Activated naive CD4-positive, alpha-beta T cell treated with anti-CD3 and anti-CD28 coated beads, Interleukin-2, amount 50 U/mL, for 24 hours (primary cell): ENCODE measurements at regions not wholly inside any gene's neighbourhood (a gene's known extent, or its start where the extent isn't known, plus 50 kb on each side); places are given as distances from the start of the nearest gene placed in this dataset.
"Not testable (repeated sequence)": the region's sequence is repeated elsewhere in the genome, so short reads cannot be mapped to it uniquely, and the experiment has no call there.

Source experiments
- H3K27ac Mint-ChIP-seq: one replicate; pipeline ENCODE4 v1.8.0; 2021; ENCODE audit warnings: mild to moderate bottlenecking, mixed read lengths
- H3K27me3 Mint-ChIP-seq: one replicate; pipeline ENCODE4 v1.8.0; 2021; ENCODE audit warnings: mixed read lengths
- H3K36me3 Mint-ChIP-seq: one replicate; pipeline ENCODE4 v1.8.0; 2021; ENCODE audit warnings: mixed read lengths
- H3K4me1 Mint-ChIP-seq: one replicate; pipeline ENCODE4 v1.8.0; 2021; ENCODE audit warnings: mixed read lengths
- H3K4me3 Mint-ChIP-seq: one replicate; pipeline ENCODE4 v1.8.0; 2021; ENCODE audit warnings: mild to moderate bottlenecking, mixed read lengths
- H3K9me3 Mint-ChIP-seq: one replicate; pipeline ENCODE4 v1.8.0; 2021; ENCODE audit warnings: mixed read lengths

DNA sequence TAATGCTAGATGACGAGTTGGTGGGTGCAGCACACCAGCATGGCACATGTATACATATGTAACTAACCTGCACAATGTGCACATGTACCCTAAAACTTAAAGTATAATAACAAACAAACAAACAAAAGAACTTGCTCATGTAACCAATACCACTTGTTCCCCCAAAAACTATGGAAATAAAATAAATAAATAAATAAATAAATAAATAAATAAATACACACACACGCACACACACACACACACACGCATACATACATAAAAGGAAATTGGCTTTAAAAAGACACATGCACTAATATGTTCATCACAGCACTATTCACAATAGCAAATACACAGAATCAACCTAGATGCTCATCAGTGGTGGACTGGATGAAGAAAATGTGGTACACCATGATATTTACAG, 394.0 kb upstream of the SLC10A2 start:
- not testable (repeated sequence) for H3K27me3 Mint-ChIP-seq, H3K36me3 Mint-ChIP-seq, H3K4me3 Mint-ChIP-seq, H3K27ac Mint-ChIP-seq, H3K4me1 Mint-ChIP-seq, H3K9me3 Mint-ChIP-seq

DNA sequence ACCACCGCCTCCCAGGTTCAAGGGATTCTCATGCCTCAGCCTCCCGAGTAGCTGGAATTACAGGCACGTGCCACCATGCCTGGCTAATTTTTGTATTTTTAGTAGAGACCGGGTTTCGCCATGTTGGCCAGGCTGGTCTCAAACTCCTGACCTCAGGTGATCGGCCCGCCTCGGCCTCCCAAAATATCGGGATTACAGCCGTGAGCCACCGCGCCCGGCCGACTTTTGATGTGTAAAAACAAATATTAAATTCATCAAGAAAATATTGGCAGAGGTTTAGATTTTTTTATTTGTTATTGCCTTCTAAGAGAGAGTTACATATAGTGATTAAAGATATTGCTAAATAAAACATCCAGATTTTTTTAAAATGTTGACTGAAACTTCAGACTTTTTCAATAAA, 390.8 kb upstream of the SLC10A2 start:
- H3K36me3 Mint-ChIP-seq, H3K4me3 Mint-ChIP-seq, H3K27me3 Mint-ChIP-seq, H3K4me1 Mint-ChIP-seq, H3K27ac Mint-ChIP-seq, H3K9me3 Mint-ChIP-seq: not testable (repeated sequence)

DNA sequence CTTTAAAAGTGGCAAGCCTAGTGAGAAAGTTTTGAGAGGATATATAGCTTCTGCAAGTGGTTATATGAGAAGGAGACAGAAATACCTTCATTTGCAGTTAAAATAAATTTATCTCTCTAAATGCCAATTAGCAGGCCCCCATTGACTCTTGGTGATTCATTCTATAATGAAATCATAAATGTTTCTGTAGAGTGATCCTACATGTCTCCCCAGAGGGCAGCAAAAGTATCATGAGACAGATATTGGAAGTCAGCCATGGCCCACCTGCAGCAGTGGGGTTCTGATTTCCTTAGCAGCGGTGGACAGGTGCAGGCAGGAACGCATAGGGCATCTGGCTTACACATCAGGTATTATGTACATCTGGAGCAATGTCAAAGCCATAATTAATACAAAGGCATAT, 385.4 kb upstream of the SLC10A2 start:
- no peak overlapping the region for H3K4me3 Mint-ChIP-seq
- H3K4me1 Mint-ChIP-seq: no peaks in the 10 kb centered on the region
- H3K27ac Mint-ChIP-seq: no peak overlapping the region
- no peaks in the 10 kb centered on the region for H3K9me3 Mint-ChIP-seq
- no peaks in the 10 kb centered on the region for H3K36me3 Mint-ChIP-seq
- H3K27me3 Mint-ChIP-seq: no peaks in the 10 kb centered on the region

DNA sequence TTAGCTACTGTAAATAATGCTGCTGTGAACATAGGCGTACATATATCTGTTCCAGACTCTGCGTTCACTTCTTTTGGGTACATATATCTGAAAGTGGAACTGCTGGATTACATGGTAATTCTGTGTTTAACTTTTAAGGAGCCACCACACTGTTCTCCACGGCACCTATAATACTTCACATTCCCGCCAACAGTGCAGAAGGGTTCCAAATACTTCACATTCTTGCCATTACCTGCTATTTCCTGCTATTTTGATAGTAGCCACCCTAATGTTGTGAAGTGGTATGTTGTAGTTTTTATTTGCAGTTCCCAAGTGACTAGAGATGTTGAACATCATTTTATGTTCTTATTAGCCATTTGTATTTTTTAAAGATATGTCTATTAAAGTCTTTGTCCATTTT, 377.4 kb upstream of the SLC10A2 start:
- Mint-ChIP-seq H3K36me3 (no peaks in the 10 kb centered on the region), H3K4me1 (no peaks in the 10 kb centered on the region), H3K27ac (no peak overlapping the region), H3K9me3 (no peaks in the 10 kb centered on the region), H3K4me3 (no peak overlapping the region), H3K27me3 (no peaks in the 10 kb centered on the region)

DNA sequence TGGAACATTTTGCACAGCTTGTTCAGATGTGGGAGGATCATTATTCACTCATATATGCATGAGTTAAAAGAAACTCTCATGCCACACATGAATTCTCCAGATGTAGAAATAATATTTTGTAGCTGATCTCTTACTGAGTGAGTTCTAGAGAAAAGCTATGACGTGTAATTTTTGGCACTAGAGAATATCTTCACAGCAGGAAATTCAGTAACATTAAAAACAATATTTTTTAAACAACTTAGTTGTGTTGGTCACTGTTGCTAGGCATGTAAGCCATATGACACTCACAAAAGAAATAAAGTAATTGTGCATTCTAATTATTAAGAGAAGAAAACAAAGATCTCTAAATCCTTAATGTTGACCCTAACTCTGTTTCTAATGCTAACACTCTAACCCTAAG, 371.4 kb upstream of the SLC10A2 start:
- Mint-ChIP-seq H3K9me3 (peaks cover 8% of the 10 kb centered on the region), H3K4me1 (no peaks in the 10 kb centered on the region), H3K4me3 (no peak overlapping the region), H3K27ac (no peak overlapping the region), H3K36me3 (no peaks in the 10 kb centered on the region), H3K27me3 (no peaks in the 10 kb centered on the region)

DNA sequence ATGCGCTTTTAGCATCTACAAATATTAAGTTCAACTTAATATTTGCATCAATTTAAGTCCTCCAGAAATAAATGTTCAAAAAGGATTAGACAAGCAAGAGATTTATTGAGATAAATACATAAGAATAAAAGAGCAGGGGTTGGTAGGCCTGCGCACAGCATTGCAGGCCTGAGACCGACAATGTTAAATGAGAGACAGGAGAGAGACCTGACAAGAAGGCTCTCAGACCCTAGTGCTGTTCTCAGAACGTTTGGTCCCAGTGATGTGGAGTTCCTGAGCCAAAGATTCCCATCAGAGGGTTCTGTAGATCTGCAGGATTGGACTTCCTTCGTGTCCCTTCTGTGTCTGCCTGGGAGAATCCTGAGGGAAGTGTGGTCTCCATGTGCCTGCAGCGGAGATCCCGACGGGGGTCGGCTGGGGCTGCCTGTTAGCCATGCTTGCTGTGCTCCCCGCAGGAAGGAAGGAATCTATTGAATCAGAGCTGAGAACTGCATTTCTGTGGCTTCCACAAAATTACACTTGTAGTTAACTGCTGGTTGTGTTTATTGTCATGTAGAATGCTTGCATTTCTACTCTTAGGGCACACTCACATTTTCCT, 369.9 kb upstream of the SLC10A2 start:
- Mint-ChIP-seq H3K36me3 (no peaks in the 10 kb centered on the region), H3K27ac (no peak overlapping the region), H3K4me1 (no peaks in the 10 kb centered on the region), H3K9me3 (peaks cover 8% of the 10 kb centered on the region), H3K4me3 (no peak overlapping the region), H3K27me3 (no peaks in the 10 kb centered on the region)

DNA sequence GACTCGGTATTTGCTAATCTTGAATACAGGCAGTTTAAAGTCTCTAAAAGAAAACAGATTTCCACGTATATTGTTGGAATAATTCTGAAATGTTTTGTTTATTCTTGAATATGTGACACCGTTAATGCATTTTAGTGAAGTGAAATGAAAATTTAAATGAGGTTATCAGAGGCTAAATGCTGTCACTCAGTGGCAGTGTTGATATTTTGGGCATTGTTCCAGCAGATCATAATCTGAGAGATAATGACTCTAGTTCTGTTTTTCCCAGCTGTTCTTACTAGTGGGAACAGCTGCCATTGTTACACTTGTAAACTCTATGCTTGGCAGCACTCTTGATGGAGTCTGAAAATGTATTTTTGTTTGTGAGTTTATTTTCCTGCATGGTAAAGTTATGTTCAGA, 365.6 kb upstream of the SLC10A2 start:
- Mint-ChIP-seq H3K9me3 (peaks cover 14% of the 10 kb centered on the region), H3K4me1 (no peaks in the 10 kb centered on the region), H3K27ac (no peak overlapping the region), H3K4me3 (no peak overlapping the region), H3K27me3 (no peaks in the 10 kb centered on the region), H3K36me3 (no peaks in the 10 kb centered on the region)

DNA sequence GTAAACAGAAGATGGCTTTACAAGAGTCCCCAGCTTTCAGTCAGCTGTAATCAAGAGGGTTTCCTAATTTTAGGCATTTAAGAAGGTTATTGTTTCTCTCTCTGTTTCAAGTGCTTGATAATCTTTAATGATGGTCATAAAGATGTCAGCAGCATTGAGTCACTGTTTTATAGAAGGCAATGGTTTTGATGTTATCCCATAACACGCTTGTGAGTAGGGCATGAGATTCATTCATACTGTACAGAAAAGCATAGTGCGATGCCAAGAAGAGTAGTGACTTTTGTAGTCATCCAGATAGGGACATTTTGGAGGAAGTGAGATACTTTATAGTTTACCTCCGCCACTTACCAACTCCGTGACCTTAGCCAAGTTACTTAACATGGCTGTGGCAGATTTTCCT, 364.2 kb upstream of the SLC10A2 start:
- H3K4me1 Mint-ChIP-seq: no peaks in the 10 kb centered on the region
- no peaks in the 10 kb centered on the region for H3K27me3 Mint-ChIP-seq
- no peak overlapping the region for H3K27ac Mint-ChIP-seq
- no peaks in the 10 kb centered on the region for H3K36me3 Mint-ChIP-seq
- no peak overlapping the region for H3K4me3 Mint-ChIP-seq
- H3K9me3 Mint-ChIP-seq: peaks cover 10% of the 10 kb centered on the region

DNA sequence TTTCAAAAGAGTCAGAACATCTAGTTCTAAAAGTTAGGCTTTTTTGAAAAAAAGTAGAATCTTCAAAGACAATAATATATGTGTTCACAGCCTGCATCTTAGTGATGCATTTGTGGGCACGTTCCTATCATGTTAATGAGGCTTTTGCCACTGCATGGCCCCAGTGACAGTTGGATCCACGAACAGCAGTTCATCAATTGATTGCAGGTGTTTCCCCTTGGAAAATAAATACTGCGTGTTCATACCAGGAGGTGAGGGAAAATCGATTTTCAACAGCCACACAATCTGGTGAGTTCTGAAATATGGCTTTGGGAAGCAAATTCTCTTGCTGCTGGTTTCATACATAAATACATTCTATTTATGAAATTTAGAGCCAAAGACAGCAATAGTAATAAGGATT, 343.8 kb upstream of the SLC10A2 start:
- no peaks in the 10 kb centered on the region for H3K4me1 Mint-ChIP-seq
- H3K27ac Mint-ChIP-seq: no peak overlapping the region
- H3K36me3 Mint-ChIP-seq: no peaks in the 10 kb centered on the region
- H3K9me3 Mint-ChIP-seq: no peaks in the 10 kb centered on the region
- no peak overlapping the region for H3K4me3 Mint-ChIP-seq
- H3K27me3 Mint-ChIP-seq: no peaks in the 10 kb centered on the region

DNA sequence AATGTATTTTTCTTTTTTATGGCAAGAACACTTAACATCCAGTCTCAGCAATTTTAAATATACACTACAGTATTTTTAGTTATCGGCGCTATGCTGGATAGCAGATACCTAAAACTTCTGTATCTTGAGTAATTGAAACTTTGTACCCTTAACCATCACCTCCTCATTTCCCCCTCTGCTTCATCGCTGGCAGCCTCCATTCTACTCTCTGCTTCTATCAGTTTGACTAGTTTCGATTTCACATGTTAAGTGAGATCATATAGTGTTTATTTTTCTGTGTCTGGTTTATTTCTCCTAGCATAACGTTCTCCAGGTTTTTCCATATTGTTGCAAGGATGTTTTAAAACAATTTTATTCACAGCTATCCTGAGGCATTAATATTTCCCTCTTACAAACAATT, 340.8 kb upstream of the SLC10A2 start:
- no peak overlapping the region for H3K4me3 Mint-ChIP-seq
- H3K27ac Mint-ChIP-seq: no peak overlapping the region
- no peaks in the 10 kb centered on the region for H3K27me3 Mint-ChIP-seq
- no peaks in the 10 kb centered on the region for H3K9me3 Mint-ChIP-seq
- no peaks in the 10 kb centered on the region for H3K36me3 Mint-ChIP-seq
- no peaks in the 10 kb centered on the region for H3K4me1 Mint-ChIP-seq

DNA sequence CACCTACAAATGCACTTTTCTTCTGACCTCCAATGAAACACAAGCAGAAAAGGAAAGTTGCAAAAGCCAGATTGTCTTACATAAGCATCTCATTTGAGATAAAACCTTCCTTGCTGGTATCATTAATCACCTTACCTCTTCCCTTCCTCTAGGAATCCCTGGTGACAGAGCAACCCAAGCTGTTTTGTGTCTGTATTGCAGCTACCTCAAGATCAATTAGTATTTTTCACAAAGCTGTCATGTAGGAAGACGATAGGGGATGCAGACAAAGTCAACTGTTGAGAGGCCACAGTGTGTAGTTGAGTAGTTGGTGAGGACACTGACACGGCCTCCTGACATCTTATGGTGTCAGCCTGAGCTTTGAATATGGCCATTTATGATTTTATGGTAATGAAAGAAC, 339.1 kb upstream of the SLC10A2 start:
- H3K27me3 Mint-ChIP-seq: no peaks in the 10 kb centered on the region

DNA sequence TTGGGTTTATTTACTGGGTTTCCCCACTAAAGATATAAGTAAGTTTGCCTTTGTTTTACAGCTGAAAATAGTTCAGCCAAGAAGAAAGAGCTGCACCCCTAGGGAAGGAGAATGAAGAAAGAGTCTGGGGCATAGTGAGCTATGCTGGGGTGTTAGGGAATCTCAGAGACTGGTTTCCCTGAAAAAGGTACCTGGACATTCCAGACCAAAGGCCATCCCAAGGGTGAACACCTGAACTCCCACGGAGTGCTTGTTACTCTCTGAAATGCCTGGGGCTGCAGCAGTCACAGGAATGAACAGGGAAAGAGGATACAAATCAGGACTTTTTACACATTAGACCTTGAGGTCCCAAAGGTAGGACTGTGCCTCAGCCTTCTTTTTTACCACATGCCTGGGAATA, 337.6 kb upstream of the SLC10A2 start:
- no peak overlapping the region for H3K4me3 Mint-ChIP-seq
- no peak overlapping the region for H3K27ac Mint-ChIP-seq

More for the DNA sequence above, 339.1 kb upstream of the SLC10A2 start:
- no peaks in the 10 kb centered on the region for H3K9me3 Mint-ChIP-seq
- H3K4me3 Mint-ChIP-seq: no peak overlapping the region
- H3K27ac Mint-ChIP-seq: no peak overlapping the region
- H3K4me1 Mint-ChIP-seq: no peaks in the 10 kb centered on the region
- H3K36me3 Mint-ChIP-seq: no peaks in the 10 kb centered on the region

DNA sequence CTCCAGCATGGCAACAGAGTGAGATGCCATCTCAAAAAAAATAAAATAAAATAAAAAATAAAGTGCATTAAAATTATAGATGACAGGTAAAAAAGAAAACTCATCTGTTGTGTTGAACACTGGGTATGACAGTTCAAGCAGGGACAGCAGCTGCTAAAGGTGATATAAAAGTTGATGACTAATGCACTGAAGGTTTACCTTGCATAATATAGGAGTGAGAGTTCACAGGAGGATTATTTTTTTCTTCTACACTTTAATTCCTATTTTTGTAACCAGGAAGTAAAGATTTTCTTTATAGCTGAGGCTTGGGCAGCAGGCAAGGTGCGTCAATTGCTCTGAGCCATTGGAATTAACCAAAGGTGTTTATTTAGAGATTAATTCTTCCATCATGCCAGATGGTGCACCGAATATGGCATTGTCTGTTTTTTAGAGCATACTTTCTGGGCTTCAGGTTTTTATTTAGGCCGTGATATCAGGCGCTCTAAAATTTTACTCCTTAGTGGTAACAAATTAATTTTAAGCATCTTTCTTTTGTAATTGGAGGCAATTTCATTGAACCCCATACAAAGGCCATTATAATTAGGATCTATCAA, 337.0 kb upstream of the SLC10A2 start:
- Mint-ChIP-seq H3K9me3 (no peaks in the 10 kb centered on the region), H3K27ac (no peak overlapping the region), H3K36me3 (no peaks in the 10 kb centered on the region), H3K4me3 (no peak overlapping the region), H3K4me1 (no peaks in the 10 kb centered on the region), H3K27me3 (no peaks in the 10 kb centered on the region)

More for the DNA sequence above, 337.6 kb upstream of the SLC10A2 start:
- no peaks in the 10 kb centered on the region for H3K36me3 Mint-ChIP-seq
- no peaks in the 10 kb centered on the region for H3K9me3 Mint-ChIP-seq
- H3K4me1 Mint-ChIP-seq: no peaks in the 10 kb centered on the region
- H3K27me3 Mint-ChIP-seq: no peaks in the 10 kb centered on the region

DNA sequence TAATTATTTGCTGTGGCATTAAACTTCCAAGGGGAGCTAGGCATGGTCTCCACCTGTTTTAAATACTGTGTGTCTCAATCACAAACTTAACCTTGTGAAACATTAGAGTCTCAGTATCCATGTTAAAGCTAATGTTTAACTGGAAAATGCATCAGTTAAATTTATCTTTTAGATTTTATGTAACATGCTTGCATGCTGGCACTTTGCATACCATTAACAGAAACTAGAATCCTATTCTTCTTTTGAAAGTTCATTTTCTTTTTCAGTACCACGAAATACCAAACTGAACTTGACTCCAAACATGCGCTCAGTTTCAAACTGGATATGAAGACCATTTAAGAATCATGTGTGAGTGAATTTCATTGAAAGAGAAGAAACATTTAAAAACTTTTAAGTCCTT, 328.9 kb upstream of the SLC10A2 start:
- no peak overlapping the region for H3K4me3 Mint-ChIP-seq
- H3K27me3 Mint-ChIP-seq: no peaks in the 10 kb centered on the region
- H3K27ac Mint-ChIP-seq: no peak overlapping the region
- H3K4me1 Mint-ChIP-seq: no peaks in the 10 kb centered on the region
- no peaks in the 10 kb centered on the region for H3K9me3 Mint-ChIP-seq
- H3K36me3 Mint-ChIP-seq: no peaks in the 10 kb centered on the region

DNA sequence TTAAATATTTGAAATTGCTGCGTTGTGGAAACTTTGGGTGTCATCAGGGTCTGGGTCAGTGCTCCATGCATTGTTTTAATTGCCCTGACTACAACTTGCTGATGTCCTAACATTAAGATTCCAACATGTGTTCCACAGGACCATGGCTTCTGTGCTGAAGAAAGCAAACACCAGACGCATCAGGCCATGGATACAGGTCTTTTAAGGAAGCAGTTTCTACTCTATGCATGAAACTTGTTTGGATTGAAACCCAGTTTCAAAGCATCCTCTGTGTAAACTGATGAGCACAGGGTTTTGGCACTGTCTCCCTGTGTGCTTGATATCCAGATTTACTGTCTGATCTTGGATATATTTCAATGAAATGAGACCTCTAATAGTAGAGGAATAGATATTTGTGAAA, 328.4 kb upstream of the SLC10A2 start:
- no peak overlapping the region for H3K4me3 Mint-ChIP-seq
- H3K4me1 Mint-ChIP-seq: no peaks in the 10 kb centered on the region
- H3K9me3 Mint-ChIP-seq: no peaks in the 10 kb centered on the region
- H3K36me3 Mint-ChIP-seq: no peaks in the 10 kb centered on the region
- H3K27me3 Mint-ChIP-seq: no peaks in the 10 kb centered on the region
- no peak overlapping the region for H3K27ac Mint-ChIP-seq

DNA sequence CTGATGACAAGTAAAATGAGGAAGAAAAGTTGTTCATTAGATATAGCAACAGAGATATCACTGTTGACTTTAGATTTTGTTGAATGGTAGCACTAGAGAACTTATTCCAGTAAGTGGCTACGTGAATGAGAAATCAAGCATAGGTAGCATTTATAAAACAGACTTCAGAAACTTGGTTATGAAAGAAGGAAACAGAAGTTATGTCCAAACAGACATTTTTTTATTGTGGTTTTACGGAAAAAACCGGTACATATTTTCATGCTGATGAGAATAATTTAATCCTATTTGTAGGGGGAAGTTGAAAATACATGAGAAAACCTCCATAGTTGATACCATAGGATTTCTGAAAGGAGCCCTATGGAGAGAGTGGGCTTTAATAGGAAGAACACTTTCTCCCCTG, 325.7 kb upstream of the SLC10A2 start:
- H3K4me3 Mint-ChIP-seq: no peak overlapping the region
- no peak overlapping the region for H3K27ac Mint-ChIP-seq
- no peaks in the 10 kb centered on the region for H3K36me3 Mint-ChIP-seq
- H3K9me3 Mint-ChIP-seq: no peaks in the 10 kb centered on the region
- H3K27me3 Mint-ChIP-seq: no peaks in the 10 kb centered on the region
- H3K4me1 Mint-ChIP-seq: no peaks in the 10 kb centered on the region

DNA sequence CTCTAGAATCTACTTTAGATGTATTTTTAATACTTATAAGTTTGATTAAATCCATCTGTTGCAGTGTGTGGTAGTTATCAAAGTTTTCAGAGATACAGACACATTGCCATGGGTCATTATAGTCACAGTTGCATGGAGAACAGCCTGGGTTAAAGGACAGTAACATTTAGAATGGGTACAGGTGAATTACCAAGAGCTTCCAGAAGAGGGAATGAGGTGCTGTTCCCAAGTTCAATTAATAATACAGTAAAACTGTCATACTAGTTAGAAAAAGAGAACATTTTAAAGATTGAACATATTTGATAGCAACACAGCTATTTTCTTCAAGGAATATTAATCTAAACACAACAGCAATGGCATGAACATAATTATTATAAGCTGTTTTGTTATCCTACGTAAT, 322.6 kb upstream of the SLC10A2 start:
- H3K9me3 Mint-ChIP-seq: no peaks in the 10 kb centered on the region
- H3K27me3 Mint-ChIP-seq: no peaks in the 10 kb centered on the region
- H3K4me1 Mint-ChIP-seq: no peaks in the 10 kb centered on the region
- no peak overlapping the region for H3K27ac Mint-ChIP-seq
- H3K36me3 Mint-ChIP-seq: no peaks in the 10 kb centered on the region
- no peak overlapping the region for H3K4me3 Mint-ChIP-seq
